WTC11 (cell line): ENCODE measurements at regions not wholly inside any gene's neighbourhood (a gene's known extent, or its start where the extent isn't known, plus 50 kb on each side); places are given as distances from the start of the nearest gene placed in this dataset.

ENCODE experiments used
- ATAC-seq: fragments of 200-7000 bp; cut with Tn5 transposase; 2 replicates; pipeline ENCODE4 v1.10.0; 2021; ENCODE audit warnings: mild to moderate bottlenecking, moderate library complexity
- CTCF ChIA-PET: fragments of 300-600 bp; sonication (Branson Sonifier 250); formaldehyde crosslinking; loops from one replicate; lab custom pipeline; 2021; ENCODE audit warnings: antibody characterized with exemption; lab: Charles Lee
- POLR2A ChIA-PET: fragments of 350-600 bp; sonication (Branson Sonifier 250); formaldehyde crosslinking; loops from one replicate; lab custom pipeline; 2021; ENCODE audit warnings: antibody characterized with exemption; lab: Charles Lee
- DNase-seq: peaks from one replicate; pipeline ENCODE4 v3.0.0; 2021; ENCODE audit warnings: low spot score
- H3K27ac Mint-ChIP-seq: 2 replicates; pipeline ENCODE4 v1.8.0; 2021; ENCODE audit warnings: mixed read lengths
- H3K27me3 Mint-ChIP-seq: 2 replicates; pipeline ENCODE4 v1.8.0; 2021; ENCODE audit warnings: low read depth, mild to moderate bottlenecking, moderate library complexity, mixed read lengths
- H3K36me3 Mint-ChIP-seq: 2 replicates; pipeline ENCODE4 v1.8.0; 2021; ENCODE audit warnings: mixed read lengths
- H3K4me1 Mint-ChIP-seq: 2 replicates; pipeline ENCODE4 v1.8.0; 2022; ENCODE audit warnings: mixed read lengths
- H3K4me3 Mint-ChIP-seq: 2 replicates; pipeline ENCODE4 v1.8.0; 2021; ENCODE audit warnings: mild to moderate bottlenecking, moderate library complexity, mixed read lengths
- H3K9me3 Mint-ChIP-seq: 2 replicates; pipeline ENCODE4 v1.8.0; 2021; ENCODE audit warnings: mixed read lengths
- ATF1 ChIP-seq: sonication (generic); formaldehyde crosslinking; IDR thresholded peaks from 2 replicates; pipeline ENCODE4 v1.8.1; 2023; ENCODE audit warnings: mild to moderate bottlenecking, moderate library complexity, missing genetic modification reagents
- CDX4 ChIP-seq: fragments of 250-450 bp; sonication (Bioruptor Pico); IDR thresholded peaks from 2 replicates; pipeline ENCODE4 v1.9.0; 2021; ENCODE audit warnings: moderate library complexity, mild to moderate bottlenecking, inconsistent platforms, borderline replicate concordance
- ELF4 ChIP-seq: sonication (generic); formaldehyde crosslinking; IDR thresholded peaks from 2 replicates; pipeline ENCODE4 v1.8.1; 2022; ENCODE audit warnings: low read depth, mild to moderate bottlenecking, moderate library complexity, missing genetic modification reagents
- ERG ChIP-seq: fragments of 250-450 bp; sonication (Bioruptor Pico); IDR thresholded peaks from 2 replicates; pipeline ENCODE4 v1.8.0; 2021; ENCODE audit warnings: mild to moderate bottlenecking
- FOXP4 ChIP-seq: sonication (generic); formaldehyde crosslinking; IDR thresholded peaks from 2 replicates; pipeline ENCODE4 v1.8.0; 2022; ENCODE audit warnings: mild to moderate bottlenecking, missing genetic modification reagents
- JAZF1 ChIP-seq: fragments of 250-450 bp; sonication (Bioruptor Pico); IDR thresholded peaks from 2 replicates; pipeline ENCODE4 v1.9.0; 2021; ENCODE audit warnings: moderate library complexity, mild to moderate bottlenecking, inconsistent platforms
- MLX ChIP-seq: sonication (generic); formaldehyde crosslinking; IDR thresholded peaks from 2 replicates; pipeline ENCODE4 v1.8.1; 2023; ENCODE audit warnings: mild to moderate bottlenecking, missing genetic modification reagents, moderate library complexity
- MXD4 ChIP-seq: fragments of 250-450 bp; sonication (Bioruptor Pico); IDR thresholded peaks from 2 replicates; pipeline ENCODE4 v1.8.0; 2021; ENCODE audit warnings: mild to moderate bottlenecking, moderate library complexity, borderline replicate concordance
- NFATC4 ChIP-seq: fragments of 250-450 bp; sonication (Bioruptor Pico); IDR thresholded peaks from 2 replicates; pipeline ENCODE4 v1.9.0; 2021; ENCODE audit warnings: mild to moderate bottlenecking
- NR3C1 ChIP-seq: sonication (generic); formaldehyde crosslinking; conservative IDR thresholded peaks from 2 replicates; pipeline ENCODE4 v1.8.1; 2023; ENCODE audit warnings: low read depth, mild to moderate bottlenecking, missing genetic modification reagents
- SMAD4 ChIP-seq: sonication (generic); formaldehyde crosslinking; IDR thresholded peaks from 2 replicates; pipeline ENCODE4 v1.8.0; 2022; ENCODE audit warnings: mild to moderate bottlenecking, missing genetic modification reagents
- TEAD4 ChIP-seq: sonication (generic); formaldehyde crosslinking; IDR thresholded peaks from 2 replicates; pipeline ENCODE4 v1.8.0; 2022; ENCODE audit warnings: mild to moderate bottlenecking, missing genetic modification reagents
- USF1 ChIP-seq: sonication (generic); formaldehyde crosslinking; IDR thresholded peaks from 2 replicates; pipeline ENCODE4 v1.8.0; 2022; ENCODE audit warnings: mild to moderate bottlenecking, missing genetic modification reagents
- ZBTB21 ChIP-seq: sonication (generic); formaldehyde crosslinking; IDR thresholded peaks from 2 replicates; pipeline ENCODE4 v1.8.1; 2023; ENCODE audit warnings: mild to moderate bottlenecking, missing genetic modification reagents, borderline replicate concordance
- ZNF219 ChIP-seq: sonication (generic); formaldehyde crosslinking; IDR thresholded peaks from 2 replicates; pipeline ENCODE4 v1.8.0; 2023; ENCODE audit warnings: missing genetic modification reagents, mild to moderate bottlenecking, borderline replicate concordance
- ZNF263 ChIP-seq: sonication (generic); formaldehyde crosslinking; IDR thresholded peaks from 2 replicates; pipeline ENCODE4 v1.8.1; 2022; ENCODE audit warnings: low read depth, mild to moderate bottlenecking, moderate library complexity, missing genetic modification reagents
- ZNF281 ChIP-seq: sonication (generic); formaldehyde crosslinking; IDR thresholded peaks from 2 replicates; pipeline ENCODE4 v1.8.0; 2023; ENCODE audit warnings: mild to moderate bottlenecking, missing genetic modification reagents
- ZNF423 ChIP-seq: fragments of 250-450 bp; sonication (Bioruptor Pico); IDR thresholded peaks from 2 replicates; pipeline ENCODE4 v2.1.2; 2022; ENCODE audit warnings: mild to moderate bottlenecking, moderate library complexity

- H3K9me3 Mint-ChIP-seq: 0 out of 2 replicates have a peak, but pooled peaks cover 3% of the 10 kb centered on the region
- no peak for TF ChIP-seq ATF1 (CRISPR knock-in tag)
- TF ChIP-seq ZBTB21 (CRISPR knock-in tag): no peak
- TF ChIP-seq MLX (CRISPR knock-in tag): no peak
- TF ChIP-seq ZNF281 (CRISPR knock-in tag): no peak
- TF ChIP-seq ZNF219 (CRISPR knock-in tag): no peak
- TF ChIP-seq NFATC4 (CRISPR knock-in tag): no peak
- TF ChIP-seq, all 79 proteins: peak for 0
- ChIA-PET CTCF (no interaction called here), POLR2A (no interaction called here)
- peaks cover 46% of the 10 kb centered on the region for H3K27me3 Mint-ChIP-seq
- DNase-seq: no peak
- H3K36me3 Mint-ChIP-seq: no peaks in the 10 kb centered on the region
- H3K27ac Mint-ChIP-seq: no peak overlapping the region
- no peak overlapping the region for H3K4me3 Mint-ChIP-seq
- no peak for ATAC-seq
- H3K4me1 Mint-ChIP-seq: peaks cover 19% of the 10 kb centered on the region
Observed at GRCh38 chr18:41820784-41821183, 134.2 kb upstream of the PIK3C3 start.

- Mint-ChIP-seq H3K9me3 (peaks cover 11% of the 10 kb centered on the region), H3K4me1 (peaks cover 24% of the 10 kb centered on the region), H3K27ac (no peak overlapping the region), H3K27me3 (peaks cover 55% of the 10 kb centered on the region), H3K4me3 (no peak overlapping the region), H3K36me3 (peaks cover 6% of the 10 kb centered on the region)
- ATAC-seq: peak; percentile 65
- TF ChIP-seq MXD4 (no peak), ELF4 (CRISPR knock-in tag) (no peak), FOXP4 (CRISPR knock-in tag) (no peak), ZNF423 (CRISPR knock-in tag) (no peak), ZNF263 (no peak), CDX4 (no peak), TEAD4 (CRISPR knock-in tag) (no peak), NR3C1 (no peak), ATF1 (CRISPR knock-in tag) (no peak), JAZF1 (CRISPR knock-in tag) (no peak), USF1 (no peak), ERG (CRISPR knock-in tag) (no peak), SMAD4 (CRISPR knock-in tag) (no peak)
- CTCF ChIA-PET: no interaction called here
- POLR2A ChIA-PET: no interaction called here
- DNase-seq: no peak
Observed at GRCh38 chr18:41818381-41819355, 136.4 kb upstream of the PIK3C3 start.
